SK-N-MC (cell line): ENCODE measurements at regions not wholly inside any gene's neighbourhood (a gene's known extent, or its start where the extent isn't known, plus 50 kb on each side); places are given as distances from the start of the nearest gene placed in this dataset.

Experiments used
- EZH2 ChIP-seq: fragments of 200-600 bp; sonication (generic); IDR thresholded peaks from one replicate; pipeline ENCODE4 v1.6.1; 2017; ENCODE audit warnings: antibody characterized with exemption
- POLR2AphosphoS5 ChIP-seq: IDR thresholded peaks from 2 replicates; pipeline ENCODE4 v1.6.1; 2012; ENCODE audit warnings: mild to moderate bottlenecking, low read depth, low read length, borderline replicate concordance

DNA sequence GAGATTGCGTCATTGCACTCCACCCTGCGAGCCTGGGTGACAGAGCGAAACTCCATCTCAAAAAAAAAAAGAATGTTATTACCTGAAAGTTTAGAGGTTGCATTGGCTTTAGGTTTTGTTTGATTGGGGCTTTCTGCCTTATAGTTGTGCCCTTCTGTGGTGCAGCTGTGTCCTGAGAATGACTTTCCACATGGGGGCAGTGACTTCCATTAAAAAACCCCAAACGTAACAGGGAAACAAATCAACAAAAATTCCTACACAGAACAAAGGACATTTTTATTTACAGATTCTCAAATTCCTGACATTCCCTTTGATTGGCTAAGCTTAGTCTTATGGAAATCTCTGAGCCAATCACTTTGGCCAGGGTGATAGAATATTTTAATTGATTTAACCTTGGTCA is 154.1 kb upstream of the GPR149 start:
- no peak for TF ChIP-seq POLR2AphosphoS5
- TF ChIP-seq EZH2 = no peak
